Endodermal cell (in vitro differentiated cells): ENCODE measurements at regions not wholly inside any gene's neighbourhood (a gene's known extent, or its start where the extent isn't known, plus 50 kb on each side); places are given as distances from the start of the nearest gene placed in this dataset.

Experiments used
- DNase-seq: peaks from one replicate; pipeline ENCODE4 v3.0.0-alpha.2; 2017
- H3K27ac ChIP-seq: 2 replicates; pipeline ENCODE4 v1.5.1; 2013; ENCODE audit warnings: mild to moderate bottlenecking, low read depth, low read length, moderate library complexity
- H3K27me3 ChIP-seq: 2 replicates; pipeline ENCODE4 v1.6.1; 2013; ENCODE audit warnings: mild to moderate bottlenecking, low read length, moderate library complexity; ENCODE audit not compliant: insufficient read depth, control insufficient read depth, poor library complexity, severe bottlenecking
- H3K36me3 ChIP-seq: 2 replicates; pipeline ENCODE4 v1.7.0; 2013; ENCODE audit warnings: mild to moderate bottlenecking, low read length, moderate library complexity; ENCODE audit not compliant: control insufficient read depth, insufficient read depth
- H3K4me1 ChIP-seq: one replicate; pipeline ENCODE4 v1.7.0; 2013; ENCODE audit warnings: low read length; ENCODE audit not compliant: control insufficient read depth, insufficient read depth
- H3K4me3 ChIP-seq: 2 replicates; pipeline ENCODE4 v1.5.1; 2013; ENCODE audit warnings: mild to moderate bottlenecking, low read length, moderate library complexity
- H3K9ac ChIP-seq: 2 replicates; pipeline ENCODE4 v1.6.1; 2013; ENCODE audit warnings: mild to moderate bottlenecking, low read length, moderate library complexity; ENCODE audit not compliant: poor library complexity, severe bottlenecking; ENCODE audit errors: extremely low read depth
- H3K9me3 ChIP-seq: 2 replicates; pipeline ENCODE4 v1.6.1; 2013; ENCODE audit warnings: mild to moderate bottlenecking, low read length, moderate library complexity; ENCODE audit not compliant: control insufficient read depth
- H3K27ac Mint-ChIP-seq: 2 replicates; pipeline ENCODE4 v1.8.0; 2020; ENCODE audit warnings: mixed read lengths
- H3K27me3 Mint-ChIP-seq: 2 replicates; pipeline ENCODE4 v1.8.0; 2021; ENCODE audit warnings: mild to moderate bottlenecking, mixed read lengths; ENCODE audit not compliant: insufficient read depth
- H3K36me3 Mint-ChIP-seq: 2 replicates; pipeline ENCODE4 v1.8.0; 2020; ENCODE audit warnings: low read depth, mixed read lengths
- H3K4me1 Mint-ChIP-seq: 2 replicates; pipeline ENCODE4 v1.8.0; 2020; ENCODE audit warnings: mixed read lengths
- H3K4me3 Mint-ChIP-seq: 2 replicates; pipeline ENCODE4 v1.8.0; 2020; ENCODE audit warnings: mild to moderate bottlenecking, moderate library complexity, mixed read lengths
- H3K9me3 Mint-ChIP-seq: 2 replicates; pipeline ENCODE4 v1.8.0; 2020; ENCODE audit warnings: mild to moderate bottlenecking, mixed read lengths
- WGBS, 2 experiments: methylation state at CpG; one replicate each; pipeline versions ENCODE4 v1.1.5 to v1.1.7; 2013; ENCODE audit warnings: missing lambda C conversion rate in 2 of 2, mixed read lengths in 1 of 2; ENCODE audit not compliant: insufficient coverage in 1 of 2, insufficient read length in 1 of 2; 5-methylcytosine and 5-hydroxymethylcytosine counted together
- TF ChIP-seq, protein P1 (sequence below): fragments of 200-600 bp; sonication (generic); conservative IDR thresholded peaks from 2 replicates; pipeline ENCODE4 v1.5.0; 2021; ENCODE audit warnings: antibody characterized with exemption, mild to moderate bottlenecking

- DNase-seq, result no peak
- TF ChIP-seq, protein P1, sequence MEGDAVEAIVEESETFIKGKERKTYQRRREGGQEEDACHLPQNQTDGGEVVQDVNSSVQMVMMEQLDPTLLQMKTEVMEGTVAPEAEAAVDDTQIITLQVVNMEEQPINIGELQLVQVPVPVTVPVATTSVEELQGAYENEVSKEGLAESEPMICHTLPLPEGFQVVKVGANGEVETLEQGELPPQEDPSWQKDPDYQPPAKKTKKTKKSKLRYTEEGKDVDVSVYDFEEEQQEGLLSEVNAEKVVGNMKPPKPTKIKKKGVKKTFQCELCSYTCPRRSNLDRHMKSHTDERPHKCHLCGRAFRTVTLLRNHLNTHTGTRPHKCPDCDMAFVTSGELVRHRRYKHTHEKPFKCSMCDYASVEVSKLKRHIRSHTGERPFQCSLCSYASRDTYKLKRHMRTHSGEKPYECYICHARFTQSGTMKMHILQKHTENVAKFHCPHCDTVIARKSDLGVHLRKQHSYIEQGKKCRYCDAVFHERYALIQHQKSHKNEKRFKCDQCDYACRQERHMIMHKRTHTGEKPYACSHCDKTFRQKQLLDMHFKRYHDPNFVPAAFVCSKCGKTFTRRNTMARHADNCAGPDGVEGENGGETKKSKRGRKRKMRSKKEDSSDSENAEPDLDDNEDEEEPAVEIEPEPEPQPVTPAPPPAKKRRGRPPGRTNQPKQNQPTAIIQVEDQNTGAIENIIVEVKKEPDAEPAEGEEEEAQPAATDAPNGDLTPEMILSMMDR, result no peak
- Mint-ChIP-seq H3K4me1 (no peaks in the 10 kb centered on the region), H3K9me3 (no peaks in the 10 kb centered on the region), H3K27ac (no peak overlapping the region), H3K36me3 (no peaks in the 10 kb centered on the region), H3K4me3 (no peak overlapping the region), H3K27me3 (no peaks in the 10 kb centered on the region)
- no peak overlapping the region for H3K4me3 ChIP-seq
- no peaks in the 10 kb centered on the region for H3K4me1 ChIP-seq
- H3K9ac ChIP-seq, result no peak overlapping the region
- H3K27ac ChIP-seq, result no peak overlapping the region
- no peaks in the 10 kb centered on the region for H3K27me3 ChIP-seq
- H3K9me3 ChIP-seq, result peaks cover 52% of the 10 kb centered on the region
- no peaks in the 10 kb centered on the region for H3K36me3 ChIP-seq
Measured at GRCh38 chr10:109025172-109025571, 898.1 kb downstream of the XPNPEP1 start.

DNA sequence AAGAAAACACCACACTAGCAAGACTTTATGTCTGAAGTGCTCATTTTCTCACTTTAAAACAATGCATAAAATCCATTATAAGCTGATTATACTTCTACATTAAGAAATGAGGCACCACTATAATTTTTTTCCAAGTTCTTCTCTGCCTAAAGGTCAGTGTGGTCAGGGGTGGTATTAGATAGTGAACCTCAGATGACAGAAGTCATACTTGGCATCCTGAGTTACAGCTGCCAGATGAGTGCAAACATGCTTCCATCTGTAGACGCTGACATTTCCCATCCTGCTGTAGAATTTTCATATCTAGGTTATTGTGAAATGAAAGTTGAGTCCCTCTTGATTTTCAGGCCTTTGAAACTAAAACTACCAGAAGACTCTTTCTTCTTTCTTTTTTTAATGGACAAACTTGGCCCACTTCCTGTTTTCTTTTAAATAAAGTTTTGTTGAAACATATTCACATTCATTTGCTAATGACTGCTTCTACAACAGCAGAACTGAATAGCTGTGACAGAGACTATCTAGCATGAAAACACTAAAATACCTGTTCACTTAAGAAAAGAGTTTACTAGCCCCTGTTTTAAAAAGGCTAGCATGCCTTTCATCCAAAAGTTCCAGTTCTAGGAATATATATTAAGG is 900.8 kb downstream of the XPNPEP1 start:
- Histone ChIP-seq H3K4me1 (no peaks in the 10 kb centered on the region), H3K27me3 (no peaks in the 10 kb centered on the region), H3K4me3 (no peak overlapping the region), H3K9ac (no peak overlapping the region), H3K9me3 (peaks cover 45% of the 10 kb centered on the region), H3K36me3 (no peaks in the 10 kb centered on the region), H3K27ac (no peak overlapping the region)
- DNase-seq, result no peak
- Mint-ChIP-seq H3K4me1 (no peaks in the 10 kb centered on the region), H3K9me3 (no peaks in the 10 kb centered on the region), H3K27me3 (no peaks in the 10 kb centered on the region), H3K27ac (no peak overlapping the region), H3K36me3 (no peaks in the 10 kb centered on the region), H3K4me3 (no peak overlapping the region)
- TF ChIP-seq, protein P1, result no peak
- 56 to 82% methylated on average over 1 of the region's 1 CpG for WGBS, 2 experiments

GRCh38 chr10:109019001-109019424 is 904.3 kb downstream of the XPNPEP1 start:
- H3K4me3 Mint-ChIP-seq, result no peak overlapping the region
- Histone ChIP-seq H3K9me3 (peaks cover 49% of the 10 kb centered on the region), H3K4me1 (no peaks in the 10 kb centered on the region), H3K9ac (no peak overlapping the region), H3K36me3 (no peaks in the 10 kb centered on the region), H3K4me3 (no peak overlapping the region), H3K27ac (no peak overlapping the region), H3K27me3 (no peaks in the 10 kb centered on the region)
- DNase-seq, result no peak
- no peaks in the 10 kb centered on the region for H3K27me3 Mint-ChIP-seq
- 72 to 83% methylated on average over 5 to 6 of the region's 6 CpGs for WGBS, 2 experiments
- H3K36me3 Mint-ChIP-seq, result no peaks in the 10 kb centered on the region
- no peaks in the 10 kb centered on the region for H3K9me3 Mint-ChIP-seq
- H3K4me1 Mint-ChIP-seq, result no peaks in the 10 kb centered on the region
- TF ChIP-seq, protein P1, result no peak
- H3K27ac Mint-ChIP-seq, result no peak overlapping the region
